ENCODE measurements at regions not wholly inside any gene's neighbourhood (a gene's known extent, or its start where the extent isn't known, plus 50 kb on each side); places are given as distances from the start of the nearest gene placed in this dataset.
"Not testable (repeated sequence)": the region's sequence is repeated elsewhere in the genome, so short reads cannot be mapped to it uniquely, and the experiment has no call there.

DNA sequence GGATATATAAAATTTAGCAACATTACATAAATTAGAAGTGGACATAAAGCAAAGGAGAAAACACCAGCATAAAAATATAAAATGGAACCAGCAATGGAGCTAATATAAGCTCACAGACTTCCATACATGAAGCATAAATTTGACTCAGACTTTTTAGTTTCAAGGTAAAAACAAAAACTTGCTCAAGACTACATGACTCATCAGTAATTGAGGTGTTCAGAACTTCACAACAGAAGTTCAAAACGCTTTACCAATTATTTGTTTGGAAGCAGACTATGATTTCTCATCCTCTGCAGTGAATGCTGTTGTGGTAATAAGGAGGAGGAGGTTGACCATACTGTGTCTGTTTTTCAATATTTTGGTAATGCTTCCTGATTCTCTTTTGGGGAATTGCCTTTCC is 192.0 kb upstream of the MEIS1 start:
- peaks cover 13% of the 10 kb centered on the region for H3K9me3 Mint-ChIP-seq
- H3K4me1 Mint-ChIP-seq (ENCODE audit: low read depth); DNase-seq; H3K27ac Mint-ChIP-seq; H3K27me3 Mint-ChIP-seq; H3K4me3 Mint-ChIP-seq; H3K36me3 Mint-ChIP-seq (ENCODE audit: low read depth): not testable (repeated sequence)

DNA sequence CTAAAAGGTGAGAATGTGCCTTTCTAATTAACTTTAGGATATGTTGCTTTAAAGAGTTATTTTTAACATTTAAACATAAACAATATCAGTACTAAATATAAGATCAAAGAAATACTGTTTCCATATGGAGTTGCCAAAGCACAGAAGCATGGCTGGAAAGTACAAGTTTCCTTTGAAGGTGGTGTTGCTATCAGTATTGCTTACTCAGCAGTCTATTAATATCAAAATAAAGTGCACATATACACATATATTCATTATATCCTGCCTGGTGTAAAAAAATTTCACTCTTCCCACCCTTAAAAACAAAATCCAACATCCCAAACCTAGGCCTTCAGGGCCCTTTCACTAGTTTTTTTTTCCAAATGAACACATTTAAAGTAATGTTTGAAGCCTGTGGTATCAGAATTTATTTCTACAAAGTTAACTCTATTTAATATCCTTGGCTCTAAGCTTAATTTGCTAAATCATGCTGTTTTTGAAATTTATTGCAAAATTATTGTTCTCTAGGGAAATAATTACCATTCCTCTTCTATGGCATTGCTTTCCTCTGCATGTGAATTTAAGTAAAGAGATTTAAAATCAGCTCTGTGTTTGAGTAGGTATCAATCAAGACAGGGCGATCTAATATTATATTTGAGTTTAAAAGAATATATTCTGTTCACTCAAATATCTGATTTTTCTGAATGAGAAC is 192.7 kb upstream of the MEIS1 start:
- DNase-seq: no peak
- Mint-ChIP-seq H3K36me3 (ENCODE audit: low read depth) (no peaks in the 10 kb centered on the region), H3K27ac (no peak overlapping the region), H3K27me3 (no peaks in the 10 kb centered on the region), H3K4me1 (ENCODE audit: low read depth) (no peaks in the 10 kb centered on the region), H3K9me3 (peaks cover 8% of the 10 kb centered on the region), H3K4me3 (no peak overlapping the region)

DNA sequence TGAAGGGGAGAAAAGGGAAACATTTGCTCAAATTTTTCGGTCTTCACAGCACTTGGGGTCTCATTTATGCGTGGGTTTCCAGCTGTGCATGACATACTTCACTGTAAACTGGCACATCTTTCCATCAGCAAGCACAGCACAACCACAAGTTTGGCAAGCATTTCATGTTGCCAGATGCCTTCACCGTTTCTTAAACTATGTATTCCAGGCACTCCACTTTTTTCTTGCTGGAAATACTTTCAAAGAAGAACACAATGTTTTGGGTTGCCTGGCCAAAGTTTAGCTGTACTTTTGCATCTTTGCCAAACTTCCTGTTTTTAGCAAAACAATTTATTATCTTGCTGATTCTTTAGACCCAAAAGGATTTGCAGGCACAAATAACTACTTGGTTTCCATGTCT is 194.6 kb upstream of the MEIS1 start:
- no peak overlapping the region for H3K27ac Mint-ChIP-seq
- H3K9me3 Mint-ChIP-seq: peaks cover 3% of the 10 kb centered on the region
- DNase-seq: no peak
- no peaks in the 10 kb centered on the region for H3K4me1 Mint-ChIP-seq (ENCODE audit: low read depth)
- H3K4me3 Mint-ChIP-seq: no peak overlapping the region
- H3K27me3 Mint-ChIP-seq: no peaks in the 10 kb centered on the region
- no peaks in the 10 kb centered on the region for H3K36me3 Mint-ChIP-seq (ENCODE audit: low read depth)

DNA sequence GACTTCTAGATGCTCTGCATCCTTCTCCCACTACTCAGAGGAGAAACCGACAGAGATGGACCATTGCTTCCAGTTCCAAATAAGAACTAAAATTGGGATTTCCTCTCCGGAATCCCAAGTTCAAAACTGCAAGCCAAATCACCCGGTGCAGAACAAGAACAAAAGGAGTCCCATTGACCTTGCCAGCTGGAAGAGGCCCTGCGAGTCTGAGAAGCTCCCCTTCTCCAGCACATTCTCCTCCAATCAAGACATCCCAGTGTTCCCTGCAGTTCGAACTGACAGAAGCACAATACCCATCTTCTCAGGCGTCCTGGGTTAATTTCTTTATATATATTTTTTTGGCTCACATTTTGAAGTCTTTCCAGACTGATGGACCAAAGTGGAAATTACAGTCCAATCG is 195.3 kb upstream of the MEIS1 start:
- H3K36me3 Mint-ChIP-seq (ENCODE audit: low read depth): no peaks in the 10 kb centered on the region
- H3K27ac Mint-ChIP-seq: no peak overlapping the region
- no peaks in the 10 kb centered on the region for H3K4me1 Mint-ChIP-seq (ENCODE audit: low read depth)
- H3K27me3 Mint-ChIP-seq: no peaks in the 10 kb centered on the region
- no peak overlapping the region for H3K4me3 Mint-ChIP-seq
- no peaks in the 10 kb centered on the region for H3K9me3 Mint-ChIP-seq
- DNase-seq: no peak

DNA sequence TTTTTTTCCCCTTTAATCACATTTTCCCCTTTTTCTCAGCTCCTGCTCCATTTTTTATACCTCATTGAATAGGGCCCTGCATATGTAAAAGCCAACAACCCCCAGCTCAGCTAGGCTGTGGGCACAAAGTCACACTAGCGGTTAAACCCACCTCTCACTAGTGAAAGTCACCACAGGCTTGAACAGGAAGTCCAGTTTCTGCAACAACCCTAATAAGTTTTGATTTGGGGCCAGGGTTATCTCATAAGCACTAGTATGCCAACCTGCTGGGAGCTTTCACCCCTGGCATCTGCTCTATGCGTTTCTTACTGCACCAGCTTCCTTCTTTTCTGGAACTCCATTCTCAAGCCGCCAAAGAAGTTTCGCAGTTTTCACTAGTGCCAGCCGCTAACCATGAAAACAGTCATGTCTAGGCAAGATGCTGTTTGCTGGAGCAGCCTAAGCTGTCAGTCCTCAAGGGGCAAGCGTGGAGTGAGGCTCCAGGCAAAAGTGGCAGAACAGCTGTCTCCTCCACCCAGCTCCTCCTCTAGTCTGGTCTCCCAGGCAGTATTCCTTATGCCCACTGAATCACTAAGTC is 197.0 kb upstream of the MEIS1 start:
- H3K27me3 Mint-ChIP-seq: no peaks in the 10 kb centered on the region
- no peaks in the 10 kb centered on the region for H3K4me1 Mint-ChIP-seq (ENCODE audit: low read depth)
- H3K36me3 Mint-ChIP-seq (ENCODE audit: low read depth): no peaks in the 10 kb centered on the region
- H3K4me3 Mint-ChIP-seq: no peak overlapping the region
- DNase-seq: no peak
- no peak overlapping the region for H3K27ac Mint-ChIP-seq
- H3K9me3 Mint-ChIP-seq: no peaks in the 10 kb centered on the region

DNA sequence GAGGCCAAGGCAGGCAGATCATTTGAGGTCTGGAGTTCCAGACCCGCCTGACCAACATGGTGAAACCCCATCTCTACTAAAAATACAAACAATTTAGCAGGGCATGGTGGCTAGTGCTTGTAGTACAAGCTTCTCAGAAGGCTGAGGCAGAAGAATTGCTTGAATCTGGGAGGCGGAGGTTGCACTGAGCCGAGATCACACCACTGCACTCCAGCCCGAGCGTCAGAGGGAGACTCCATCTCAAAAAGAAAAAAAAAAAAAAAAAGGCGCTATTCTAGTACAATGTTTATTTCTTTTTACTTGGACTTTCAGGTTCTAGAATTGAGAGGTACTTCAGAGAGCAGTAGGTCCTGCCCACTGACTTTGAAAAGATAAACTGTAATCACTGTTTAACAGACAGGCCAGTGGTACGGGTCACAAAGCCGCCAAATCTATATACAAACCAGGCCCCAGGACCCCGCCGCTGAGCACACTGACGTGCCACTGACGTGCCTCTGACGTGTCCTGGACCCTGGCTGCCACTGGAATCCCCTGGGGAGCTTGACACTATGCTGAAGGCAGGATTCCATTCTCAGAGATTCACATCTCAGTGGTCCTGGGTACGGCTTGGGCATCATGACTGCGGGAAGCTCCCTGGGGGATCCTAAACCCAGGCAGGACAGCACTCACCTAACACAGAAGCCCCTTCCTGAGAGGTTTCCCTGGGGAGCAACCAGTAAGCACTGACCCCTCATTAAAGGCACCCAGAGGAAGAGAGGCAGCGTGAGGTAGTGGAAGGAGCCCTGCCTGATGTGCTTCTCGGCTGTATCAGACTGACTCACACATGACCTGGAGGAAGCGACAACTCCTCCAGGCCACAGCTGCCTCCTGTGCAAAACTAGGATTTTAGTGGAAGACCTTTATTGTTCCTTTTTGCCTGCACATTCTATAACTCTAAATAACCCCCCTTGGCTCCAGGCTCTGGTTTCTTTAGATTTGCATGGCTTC is 197.8 kb upstream of the MEIS1 start:
- Mint-ChIP-seq H3K36me3 (ENCODE audit: low read depth) (no peaks in the 10 kb centered on the region), H3K27me3 (no peaks in the 10 kb centered on the region), H3K27ac (no peak overlapping the region), H3K4me1 (ENCODE audit: low read depth) (no peaks in the 10 kb centered on the region), H3K9me3 (no peaks in the 10 kb centered on the region), H3K4me3 (no peak overlapping the region)
- DNase-seq: no peak

DNA sequence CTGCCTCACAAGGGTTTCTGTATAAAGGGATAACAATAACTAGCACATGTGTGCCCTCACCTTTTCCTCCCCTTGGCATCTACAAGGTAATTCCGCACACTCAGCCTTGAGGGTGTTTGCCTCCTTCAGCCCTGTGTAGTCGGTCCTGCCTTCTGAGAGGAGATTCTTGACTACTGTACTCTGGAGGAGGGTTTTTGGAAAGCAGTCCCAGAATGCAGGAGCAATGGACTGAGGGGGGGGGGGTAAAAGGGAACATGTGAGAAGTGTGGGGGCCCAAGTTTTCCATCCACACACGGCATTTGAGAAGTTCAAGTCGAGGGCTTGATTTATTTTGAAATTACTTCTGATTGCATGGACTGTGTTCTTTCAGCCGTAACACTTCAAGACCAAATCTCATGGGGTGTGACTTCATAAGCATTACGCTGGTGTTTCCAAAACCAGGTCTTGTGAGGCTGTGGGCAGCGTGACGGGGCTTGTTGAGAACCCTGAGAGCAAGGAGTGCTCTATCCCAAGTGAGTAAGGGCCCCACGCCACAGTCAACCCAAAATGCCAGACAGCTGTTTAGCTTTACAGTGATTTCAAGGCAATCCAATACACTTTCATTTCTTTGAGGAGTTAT is 198.7 kb upstream of the MEIS1 start:
- no peaks in the 10 kb centered on the region for H3K9me3 Mint-ChIP-seq
- no peak overlapping the region for H3K4me3 Mint-ChIP-seq
- H3K27ac Mint-ChIP-seq: no peak overlapping the region
- no peaks in the 10 kb centered on the region for H3K36me3 Mint-ChIP-seq (ENCODE audit: low read depth)
- H3K27me3 Mint-ChIP-seq: no peaks in the 10 kb centered on the region
- H3K4me1 Mint-ChIP-seq (ENCODE audit: low read depth): no peaks in the 10 kb centered on the region
- DNase-seq: no peak

DNA sequence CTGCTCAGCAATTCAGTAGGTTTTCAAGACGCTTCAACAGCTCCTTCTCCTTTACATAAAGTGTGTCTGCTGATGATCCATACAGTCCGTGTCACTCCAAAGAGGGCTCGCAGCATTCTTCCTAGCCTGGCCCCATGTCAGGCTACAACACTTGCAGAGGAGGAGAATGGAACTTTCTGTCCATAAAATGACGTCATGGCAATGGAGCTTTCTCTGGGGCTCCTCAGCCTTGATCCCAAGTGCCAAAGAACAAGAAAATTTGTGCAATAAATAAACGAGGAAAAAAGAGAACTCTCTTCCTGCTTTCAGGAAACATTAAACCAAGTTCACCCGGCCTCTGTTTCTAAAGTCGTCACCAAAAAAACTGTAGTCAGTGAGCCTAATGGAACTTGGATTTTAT is 199.5 kb upstream of the MEIS1 start:
- H3K9me3 Mint-ChIP-seq: no peaks in the 10 kb centered on the region
- no peak overlapping the region for H3K4me3 Mint-ChIP-seq
- DNase-seq: no peak
- no peaks in the 10 kb centered on the region for H3K27me3 Mint-ChIP-seq
- H3K36me3 Mint-ChIP-seq (ENCODE audit: low read depth): no peaks in the 10 kb centered on the region
- H3K4me1 Mint-ChIP-seq (ENCODE audit: low read depth): no peaks in the 10 kb centered on the region
- no peak overlapping the region for H3K27ac Mint-ChIP-seq

DNA sequence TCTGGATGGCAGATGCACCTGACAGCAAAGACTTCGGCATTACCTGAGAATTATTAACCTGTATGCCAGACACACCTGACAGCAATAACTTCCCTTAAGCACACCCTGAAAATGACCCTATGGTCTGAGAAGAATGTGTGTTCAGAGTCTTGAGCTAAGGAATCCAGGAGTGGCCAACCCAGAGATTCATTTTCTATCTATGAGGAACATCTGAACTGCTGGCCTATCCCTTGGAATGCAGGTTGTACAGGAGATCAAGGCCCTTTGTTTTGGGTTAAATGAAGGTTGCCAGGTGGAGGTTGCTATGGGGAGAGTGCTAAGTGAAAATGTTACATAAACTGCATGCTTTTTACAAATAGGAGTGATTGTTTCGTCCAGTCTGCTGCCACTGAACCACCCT is 200.9 kb upstream of the MEIS1 start:
- no peaks in the 10 kb centered on the region for H3K9me3 Mint-ChIP-seq
- no peak overlapping the region for H3K27ac Mint-ChIP-seq
- DNase-seq: no peak
- no peaks in the 10 kb centered on the region for H3K36me3 Mint-ChIP-seq (ENCODE audit: low read depth)
- no peaks in the 10 kb centered on the region for H3K27me3 Mint-ChIP-seq
- no peaks in the 10 kb centered on the region for H3K4me1 Mint-ChIP-seq (ENCODE audit: low read depth)
- no peak overlapping the region for H3K4me3 Mint-ChIP-seq

DNA sequence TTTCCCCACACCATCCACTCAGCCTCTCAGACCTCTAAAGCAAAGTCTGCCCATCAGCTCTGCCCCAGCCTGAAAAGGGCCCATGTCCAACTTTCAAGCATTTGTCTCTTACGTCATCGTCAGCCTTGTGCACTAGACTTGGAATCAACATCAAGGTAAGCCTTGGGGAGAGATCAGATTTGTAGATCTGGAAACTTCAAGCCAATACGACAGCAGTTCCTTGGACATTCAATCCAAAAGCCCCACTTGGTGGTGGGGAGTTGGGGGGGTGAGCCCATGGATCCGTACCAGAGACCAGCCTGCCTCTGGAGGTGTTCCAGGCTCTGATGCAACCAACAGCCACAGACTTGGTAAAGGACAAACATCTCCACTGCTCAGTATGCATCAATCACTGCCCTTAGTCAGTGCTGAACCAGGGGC is 206.8 kb upstream of the MEIS1 start:
- no peaks in the 10 kb centered on the region for H3K36me3 Mint-ChIP-seq (ENCODE audit: low read depth)
- H3K27me3 Mint-ChIP-seq: no peaks in the 10 kb centered on the region
- H3K27ac Mint-ChIP-seq: no peak overlapping the region
- no peak for DNase-seq
- H3K9me3 Mint-ChIP-seq: no peaks in the 10 kb centered on the region
- no peaks in the 10 kb centered on the region for H3K4me1 Mint-ChIP-seq (ENCODE audit: low read depth)
- H3K4me3 Mint-ChIP-seq: no peak overlapping the region

DNA sequence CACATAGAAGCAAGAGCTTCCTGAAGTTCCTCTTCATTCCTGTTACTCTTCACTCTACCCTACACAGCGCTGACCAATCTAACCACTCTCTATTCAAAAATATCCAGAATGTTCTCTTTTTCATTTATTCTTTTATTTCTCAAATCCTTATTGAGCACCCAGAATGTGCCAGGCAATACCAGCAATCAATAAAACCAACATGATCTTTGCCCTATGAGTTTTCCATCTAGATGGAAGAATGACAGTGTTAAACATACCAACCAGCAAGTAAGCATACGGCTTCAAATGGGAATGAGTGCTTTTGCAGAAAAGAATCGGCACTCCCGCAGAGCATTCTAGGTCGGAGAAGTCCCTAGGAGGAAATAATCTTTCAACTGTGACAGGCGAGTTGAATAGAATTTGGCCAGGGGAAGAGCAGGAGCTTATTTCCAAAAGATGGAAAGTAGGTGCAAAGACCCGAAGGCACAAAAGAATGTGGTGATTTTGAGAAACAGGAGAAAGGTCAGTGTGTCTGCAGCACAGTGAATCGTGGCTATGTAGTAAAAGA is 217.8 kb upstream of the MEIS1 start:
- Mint-ChIP-seq H3K36me3 (ENCODE audit: low read depth) (no peaks in the 10 kb centered on the region), H3K4me3 (no peak overlapping the region)
- no peak for DNase-seq

DNA sequence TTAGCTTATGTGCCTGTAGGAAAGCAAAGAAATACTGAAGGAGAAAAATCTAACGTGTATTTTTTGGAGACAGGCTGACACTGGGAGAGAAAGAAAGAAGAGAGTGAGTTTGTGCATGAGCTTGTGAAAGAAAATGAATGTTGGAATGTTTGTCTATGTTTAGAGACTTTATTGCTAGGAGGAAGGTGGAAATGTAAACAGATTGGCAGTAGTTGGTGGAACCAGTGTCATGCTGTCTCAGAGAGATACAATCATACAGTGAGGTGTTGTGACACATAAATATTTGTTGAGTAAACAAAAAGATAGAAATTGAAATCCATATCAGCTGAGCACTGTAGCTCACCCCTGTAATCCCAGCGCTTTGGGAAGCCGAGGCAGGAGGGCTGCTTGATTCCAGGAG is 222.2 kb upstream of the MEIS1 start:
- Mint-ChIP-seq H3K4me3 (no peak overlapping the region), H3K4me1 (ENCODE audit: low read depth) (no peaks in the 10 kb centered on the region), H3K36me3 (ENCODE audit: low read depth) (no peaks in the 10 kb centered on the region), H3K27ac (no peak overlapping the region), H3K9me3 (peaks cover 3% of the 10 kb centered on the region), H3K27me3 (no peaks in the 10 kb centered on the region)
- DNase-seq: no peak

More for the DNA sequence above, 217.8 kb upstream of the MEIS1 start:
- H3K27me3 Mint-ChIP-seq: no peaks in the 10 kb centered on the region
- no peak overlapping the region for H3K27ac Mint-ChIP-seq
- H3K4me1 Mint-ChIP-seq (ENCODE audit: low read depth): no peaks in the 10 kb centered on the region
- H3K9me3 Mint-ChIP-seq: peaks cover 4% of the 10 kb centered on the region

DNA sequence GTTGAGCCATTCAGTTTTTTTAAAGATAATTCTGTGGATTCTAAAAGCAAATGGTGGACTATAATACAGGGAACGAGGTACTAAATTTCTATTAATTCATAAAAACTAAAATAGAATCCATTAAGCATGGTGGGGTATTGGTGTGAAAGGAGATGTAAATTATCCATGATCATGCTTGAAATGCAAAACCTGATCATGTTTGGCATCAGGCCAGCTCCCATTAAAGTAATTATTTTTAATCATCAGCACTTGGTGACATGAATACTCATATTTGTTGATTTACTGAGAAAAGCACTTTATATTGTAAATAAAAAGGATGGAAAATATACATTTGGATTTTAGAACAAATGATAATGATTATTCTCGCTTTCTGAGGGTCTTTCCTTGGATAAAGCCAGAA is 232.3 kb upstream of the MEIS1 start:
- no peaks in the 10 kb centered on the region for H3K36me3 Mint-ChIP-seq (ENCODE audit: low read depth)
- no peaks in the 10 kb centered on the region for H3K4me1 Mint-ChIP-seq (ENCODE audit: low read depth)
- no peak for DNase-seq
- H3K9me3 Mint-ChIP-seq: no peaks in the 10 kb centered on the region
- no peak overlapping the region for H3K4me3 Mint-ChIP-seq
- H3K27ac Mint-ChIP-seq: no peak overlapping the region
- H3K27me3 Mint-ChIP-seq: no peaks in the 10 kb centered on the region

DNA sequence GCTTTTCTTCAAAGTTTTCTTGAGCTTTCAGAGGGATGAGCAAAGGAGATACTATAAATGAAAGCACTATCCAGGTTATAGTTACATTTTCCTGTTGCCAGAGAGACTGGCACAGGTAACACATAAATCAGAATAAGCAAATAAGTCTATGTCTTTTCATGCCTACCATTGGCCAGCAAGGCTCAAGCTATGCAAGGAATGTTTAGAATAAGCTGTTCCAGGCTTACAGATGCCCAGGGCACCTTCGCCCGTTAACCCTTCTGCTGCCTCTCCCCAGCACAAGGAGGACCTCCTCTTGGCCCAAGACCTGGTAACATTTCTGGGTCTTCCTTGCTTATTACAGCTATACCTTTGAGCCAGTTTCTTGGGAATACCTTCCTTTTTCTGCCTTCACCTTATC is 233.7 kb upstream of the MEIS1 start:
- Mint-ChIP-seq H3K4me1 (ENCODE audit: low read depth) (no peaks in the 10 kb centered on the region), H3K4me3 (no peak overlapping the region), H3K36me3 (ENCODE audit: low read depth) (no peaks in the 10 kb centered on the region), H3K27me3 (no peaks in the 10 kb centered on the region), H3K9me3 (peaks cover 6% of the 10 kb centered on the region), H3K27ac (no peak overlapping the region)
- no peak for DNase-seq

All from activated T-cell treated with anti-CD3 and anti-CD28 coated beads, Interleukin-2, amount 50 U/mL, for 24 hours (primary cell).